ENCODE measurements at regions not wholly inside any gene's neighbourhood (a gene's known extent, or its start where the extent isn't known, plus 50 kb on each side); places are given as distances from the start of the nearest gene placed in this dataset.
"Not testable (repeated sequence)": the region's sequence is repeated elsewhere in the genome, so short reads cannot be mapped to it uniquely, and the experiment has no call there.

DNA sequence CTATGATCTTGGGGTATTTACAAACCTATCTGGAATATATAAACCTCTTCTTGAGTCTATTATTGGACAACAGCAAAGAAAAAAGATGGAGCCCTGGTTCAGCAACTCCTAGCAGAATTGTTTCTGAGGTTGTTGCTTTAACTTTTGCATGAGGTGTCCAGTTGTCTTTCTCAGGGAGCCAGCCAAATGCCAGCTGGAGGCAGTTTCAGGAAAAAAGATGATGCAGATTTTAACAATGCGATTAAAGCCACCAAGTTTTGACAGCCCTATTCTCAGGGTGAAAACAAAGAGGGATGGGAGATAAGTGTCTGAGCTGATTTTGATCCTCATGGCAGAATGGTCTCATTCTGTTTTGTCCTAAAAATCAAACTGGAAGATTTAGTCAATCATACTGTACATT, 181.6 kb upstream of the RASGRP1 start:
- DNase-seq: peak; percentile 18

- DNase-seq: no peak
These were observed 184.1 kb upstream of the RASGRP1 start for GRCh38 chr15:38748710-38749109.

DNA sequence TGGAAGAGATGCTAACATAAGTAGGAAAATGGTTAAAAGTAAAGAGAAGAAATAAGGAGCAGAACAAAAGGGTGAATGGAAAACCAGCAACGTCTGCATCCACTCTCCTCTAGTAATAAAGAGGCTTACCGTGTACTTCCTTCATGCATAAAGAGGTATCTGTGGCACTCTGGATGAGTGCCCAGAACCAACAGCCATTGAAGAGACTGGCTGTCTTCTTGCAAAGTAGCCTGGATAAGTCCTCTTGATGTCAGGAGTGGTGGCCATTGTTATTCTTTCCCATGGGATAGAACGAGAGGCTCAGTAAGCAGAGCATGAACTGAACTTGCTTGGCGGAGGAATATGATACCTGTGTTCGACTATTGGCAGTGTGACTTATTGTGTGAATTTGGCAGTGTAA, 186.2 kb upstream of the RASGRP1 start:
- DNase-seq: no peak

DNA sequence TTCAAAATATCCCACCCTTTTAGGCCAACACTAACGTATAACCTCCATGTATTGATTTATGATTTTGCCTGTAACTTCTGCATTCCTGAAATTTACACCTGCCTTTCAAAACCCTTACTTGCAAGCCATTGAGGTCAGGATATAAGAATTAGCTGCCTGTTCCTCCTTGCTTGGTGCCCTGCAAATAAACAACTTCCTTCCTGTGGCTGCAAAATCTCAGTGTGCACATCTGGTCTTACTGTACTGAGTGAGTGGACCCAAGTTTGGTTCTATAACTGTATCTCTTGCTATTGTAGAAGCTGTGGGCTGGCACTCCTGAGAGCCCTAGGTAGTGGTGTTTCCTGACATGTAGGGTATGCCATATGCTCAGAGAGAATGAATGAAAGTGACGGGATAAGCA, 191.1 kb upstream of the RASGRP1 start:
- no peak for DNase-seq

DNA sequence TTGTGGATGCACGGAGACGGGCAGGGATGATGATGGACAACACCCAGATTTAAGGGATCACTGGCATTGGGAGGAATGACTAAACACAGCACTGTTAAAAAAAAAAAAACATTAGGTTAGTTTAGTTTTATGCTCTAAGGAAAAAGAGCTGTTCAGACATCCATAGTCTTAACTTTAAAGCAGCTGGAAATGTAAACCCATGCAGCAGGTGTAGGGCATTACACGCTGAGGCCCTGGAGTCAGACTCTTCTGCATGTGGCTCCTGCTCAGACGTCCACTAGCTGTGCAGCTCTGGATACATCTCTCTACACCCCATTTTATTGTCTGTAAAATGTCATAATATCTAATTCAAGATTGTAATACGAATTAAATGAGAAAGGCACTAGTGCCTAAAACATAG, 191.8 kb upstream of the RASGRP1 start:
- DNase-seq: no peak

GRCh38 chr15:38758043-38758442, 193.4 kb upstream of the RASGRP1 start:
- peak; percentile 90 for DNase-seq

- DNase-seq: no peak
These were observed 197.1 kb upstream of the RASGRP1 start for GRCh38 chr15:38761681-38762080.

GRCh38 chr15:38768970-38769369, 204.4 kb upstream of the RASGRP1 start:
- peak; percentile 47 for DNase-seq

DNA sequence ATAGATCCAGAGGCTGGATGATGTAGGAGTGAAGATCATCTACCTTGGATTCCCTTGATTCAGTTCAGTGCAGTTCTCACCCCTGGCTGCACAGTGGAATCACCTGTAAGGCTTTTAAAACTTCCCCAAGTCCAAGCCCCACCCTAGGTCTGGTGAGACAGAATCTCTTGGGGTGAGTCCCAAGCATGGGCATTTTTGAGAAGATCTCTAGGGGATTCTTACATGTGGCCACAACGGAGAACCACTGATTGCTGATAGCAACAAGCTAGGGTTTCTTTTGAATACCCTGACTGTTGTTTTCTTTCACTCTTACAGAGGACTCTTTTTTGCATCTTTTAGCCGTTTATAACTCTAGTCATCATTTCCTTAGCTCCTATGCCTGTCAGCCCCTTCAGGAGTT, 204.9 kb upstream of the RASGRP1 start:
- no peak for DNase-seq

- DNase-seq: not testable (repeated sequence)
These were observed 209.5 kb upstream of the RASGRP1 start for GRCh38 chr15:38774076-38774475.

- DNase-seq: no peak
These were observed 216.6 kb upstream of the RASGRP1 start for GRCh38 chr15:38781196-38781595.

GRCh38 chr15:38782156-38782555, 217.5 kb upstream of the RASGRP1 start:
- DNase-seq: no peak

- no peak for DNase-seq
These were observed 224.3 kb upstream of the RASGRP1 start for GRCh38 chr15:38788918-38789317.

GRCh38 chr15:38789566-38789965, 225.0 kb upstream of the RASGRP1 start:
- DNase-seq: no peak

DNA sequence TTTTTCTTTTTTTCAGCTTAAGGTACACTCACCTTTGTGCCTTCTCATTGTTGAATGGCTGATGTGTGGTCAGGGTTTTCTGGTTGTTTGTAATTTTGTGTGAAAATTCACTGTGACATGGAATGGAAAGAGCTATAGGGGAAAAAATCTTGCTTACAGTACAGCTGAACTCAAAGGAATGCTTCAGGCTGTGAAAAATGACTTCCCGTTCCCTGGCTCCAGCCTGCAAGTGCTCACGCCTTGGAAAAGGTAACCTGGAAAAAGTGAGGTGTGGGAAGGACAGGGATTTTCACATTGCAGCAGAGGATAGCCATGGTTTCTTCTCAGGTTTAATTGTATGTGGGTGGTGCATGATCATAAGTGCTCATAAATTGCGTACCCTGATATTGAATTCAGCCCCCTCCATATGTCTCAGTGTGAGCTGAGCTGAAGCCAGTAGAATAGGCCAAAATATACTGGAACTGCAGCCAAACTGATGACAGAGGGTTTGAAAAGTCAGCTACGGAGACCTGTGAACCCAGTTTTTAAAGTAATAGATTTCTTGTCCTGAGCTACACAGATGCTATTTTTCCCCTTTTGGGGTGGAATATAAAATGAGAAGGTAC, 228.7 kb upstream of the RASGRP1 start:
- no peak for DNase-seq

DNA sequence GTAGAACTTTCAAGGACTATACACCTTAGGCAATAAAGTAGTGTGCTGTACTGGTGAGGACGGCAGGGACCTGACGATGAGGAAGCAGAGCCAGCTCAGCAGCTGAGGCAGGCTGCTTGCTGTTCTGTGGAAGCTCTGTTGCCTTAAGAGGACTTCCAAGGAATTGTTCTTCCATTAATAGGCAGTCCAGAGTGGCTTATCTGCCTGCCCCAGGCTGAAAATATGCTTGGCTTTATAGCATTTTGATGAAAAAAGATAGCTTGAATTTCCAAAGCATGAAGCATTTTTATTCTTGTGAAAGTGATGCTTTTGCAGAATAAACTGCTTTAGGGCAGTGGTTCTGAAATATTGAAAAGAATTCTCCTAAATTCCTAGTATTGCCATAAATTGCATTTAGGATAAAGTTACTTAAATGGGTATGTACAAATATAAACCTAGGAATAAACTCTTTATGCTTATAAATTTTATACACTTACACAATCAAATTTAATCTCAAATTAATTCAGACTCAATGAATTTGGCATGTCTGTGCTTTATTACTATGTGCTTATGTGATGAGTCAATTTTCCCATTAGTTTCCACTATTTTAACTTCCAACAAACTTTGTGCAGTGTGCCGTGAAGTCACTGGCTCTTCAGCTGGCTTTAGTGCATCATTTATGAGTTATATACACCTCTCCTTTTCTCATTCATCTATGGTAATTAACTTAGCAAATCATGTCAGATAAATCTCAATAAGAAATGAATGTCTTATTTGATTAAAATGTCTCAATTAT, 231.0 kb upstream of the RASGRP1 start:
- no peak for DNase-seq

GRCh38 chr15:38796589-38796988, 232.0 kb upstream of the RASGRP1 start:
- no peak for DNase-seq

- not testable (repeated sequence) for DNase-seq
These were observed 232.9 kb upstream of the RASGRP1 start for GRCh38 chr15:38797506-38797905.

- not testable (repeated sequence) for DNase-seq
These were observed 234.6 kb upstream of the RASGRP1 start for GRCh38 chr15:38799202-38799601.

DNA sequence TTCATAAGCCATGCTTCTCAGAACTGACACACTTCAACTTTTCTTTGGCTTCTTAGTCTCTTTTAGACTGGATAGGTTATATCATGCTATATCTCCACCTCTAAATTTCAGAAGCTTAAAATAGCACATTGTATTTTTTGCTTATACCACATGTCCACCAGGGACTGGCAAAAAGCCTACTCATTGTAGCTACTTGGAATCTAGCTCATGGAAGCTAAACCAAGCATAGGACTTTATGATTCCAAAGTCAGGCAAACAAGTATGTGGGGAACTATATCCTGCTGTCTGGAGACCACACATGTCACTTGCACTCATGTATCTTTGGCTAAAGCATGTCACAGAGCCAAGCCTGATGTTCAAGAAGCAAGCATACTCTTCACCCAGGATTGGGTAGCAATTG, 245.0 kb upstream of the RASGRP1 start:
- DNase-seq: peak; percentile 57

DNA sequence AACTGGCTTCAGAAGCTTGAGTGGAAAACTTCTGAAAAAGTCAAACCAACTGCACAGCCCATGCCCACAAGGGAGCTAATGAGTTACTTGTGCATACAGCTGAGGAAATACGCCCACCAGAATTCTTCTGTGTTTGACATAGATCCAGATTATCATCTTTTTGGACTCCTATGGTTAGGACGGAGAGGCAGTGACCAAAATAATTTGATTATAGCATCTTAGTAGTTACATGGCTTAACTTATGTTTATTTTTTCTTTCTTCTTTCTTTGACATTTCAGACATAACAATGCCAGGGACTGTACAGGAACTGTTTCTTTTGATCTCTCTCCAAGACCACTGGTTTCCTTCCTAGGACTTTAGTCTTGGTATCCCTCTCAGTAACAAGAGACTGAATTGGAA, 246.1 kb upstream of the RASGRP1 start:
- DNase-seq: no peak

DNA sequence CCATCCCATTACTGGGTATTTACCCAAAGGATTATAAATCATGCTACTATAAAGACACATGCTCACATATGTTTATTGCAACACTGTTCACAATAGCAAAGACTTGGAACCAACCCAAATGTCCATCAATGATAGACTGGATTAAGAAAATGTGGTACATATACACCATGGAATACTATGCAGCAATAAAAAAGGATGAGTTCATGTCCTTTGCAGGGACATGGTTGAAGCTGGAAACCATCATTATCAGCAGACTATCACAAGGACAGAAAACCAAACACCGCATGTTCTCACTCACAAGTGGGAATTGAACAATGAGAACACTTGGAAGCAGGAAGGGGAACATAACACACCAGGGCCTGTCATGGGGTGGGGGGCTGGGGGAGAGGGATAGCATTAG, 249.6 kb upstream of the RASGRP1 start:
- not testable (repeated sequence) for DNase-seq

- no peak for DNase-seq
These were observed 250.3 kb upstream of the RASGRP1 start for GRCh38 chr15:38814891-38815290.

- peak; percentile 74 for DNase-seq
These were observed 253.0 kb upstream of the RASGRP1 start for GRCh38 chr15:38817427-38818156.

All from fibroblast of skin of abdomen (primary cell).